ENCODE measurements at regions not wholly inside any gene's neighbourhood (a gene's known extent, or its start where the extent isn't known, plus 50 kb on each side); places are given as distances from the start of the nearest gene placed in this dataset.

- TF ChIP-seq POLR2A (IDR thresholded peaks at IDR 0.05) (no peak), CTCF (IDR thresholded peaks at IDR 0.05) (no peak)
These were observed 134.5 kb downstream of the CNTN3 start for GRCh38 chr3:74479915-74480314.

Measured in tibial nerve (tissue), 3 donors.